ENCODE measurements at regions not wholly inside any gene's neighbourhood (a gene's known extent, or its start where the extent isn't known, plus 50 kb on each side); places are given as distances from the start of the nearest gene placed in this dataset.

DNA sequence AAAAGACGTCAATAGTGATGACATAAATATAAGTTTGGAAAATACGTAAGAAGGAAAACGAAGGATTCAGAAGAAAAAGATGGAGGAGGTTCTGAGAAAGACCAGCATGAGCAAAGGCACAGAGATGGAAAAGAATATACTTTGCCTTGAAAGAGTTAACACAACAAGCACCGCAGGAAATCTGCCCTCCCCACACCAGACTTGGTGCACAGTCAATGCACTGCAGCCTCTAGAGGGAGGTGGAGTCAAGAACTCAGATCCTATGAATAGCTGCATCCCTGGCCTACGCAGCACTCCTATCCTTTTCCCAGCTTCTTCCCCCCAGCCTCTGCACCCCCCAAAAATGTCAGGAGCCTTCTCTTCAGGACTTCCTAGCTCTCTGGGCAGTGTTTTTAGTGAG, 1370.6 kb upstream of the LRRTM3 start:
- ChIA-PET CTCF (interaction anchor here (0.7 to 1.5 kb wide), 2 partner anchors 15 to 504 kb away, joined by 3 to 6 read pairs; no protein-coding TSS in a partner anchor), POLR2A (no interaction called here)
- TF ChIP-seq ZNF707 (tag by site-specific recombination; IDR thresholded peaks at IDR 0.05): no peak
- TF ChIP-seq ZNF169 (tag by site-specific recombination; IDR thresholded peaks at IDR 0.05): no peak
- TF ChIP-seq ZNF239 (tag by site-specific recombination; IDR thresholded peaks at IDR 0.05): no peak
- TF ChIP-seq, protein P1, sequence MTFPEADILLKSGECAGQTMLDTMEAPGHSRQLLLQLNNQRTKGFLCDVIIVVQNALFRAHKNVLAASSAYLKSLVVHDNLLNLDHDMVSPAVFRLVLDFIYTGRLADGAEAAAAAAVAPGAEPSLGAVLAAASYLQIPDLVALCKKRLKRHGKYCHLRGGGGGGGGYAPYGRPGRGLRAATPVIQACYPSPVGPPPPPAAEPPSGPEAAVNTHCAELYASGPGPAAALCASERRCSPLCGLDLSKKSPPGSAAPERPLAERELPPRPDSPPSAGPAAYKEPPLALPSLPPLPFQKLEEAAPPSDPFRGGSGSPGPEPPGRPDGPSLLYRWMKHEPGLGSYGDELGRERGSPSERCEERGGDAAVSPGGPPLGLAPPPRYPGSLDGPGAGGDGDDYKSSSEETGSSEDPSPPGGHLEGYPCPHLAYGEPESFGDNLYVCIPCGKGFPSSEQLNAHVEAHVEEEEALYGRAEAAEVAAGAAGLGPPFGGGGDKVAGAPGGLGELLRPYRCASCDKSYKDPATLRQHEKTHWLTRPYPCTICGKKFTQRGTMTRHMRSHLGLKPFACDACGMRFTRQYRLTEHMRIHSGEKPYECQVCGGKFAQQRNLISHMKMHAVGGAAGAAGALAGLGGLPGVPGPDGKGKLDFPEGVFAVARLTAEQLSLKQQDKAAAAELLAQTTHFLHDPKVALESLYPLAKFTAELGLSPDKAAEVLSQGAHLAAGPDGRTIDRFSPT (tag by site-specific recombination; IDR thresholded peaks at IDR 0.05): no peak
- TF ChIP-seq ZNF747 (tag by site-specific recombination; IDR thresholded peaks at IDR 0.05): no peak

GRCh38 chr10:65556006-65556405, 1369.8 kb upstream of the LRRTM3 start:
- Histone ChIP-seq H3K4me1 (ENCODE audit: control insufficient read depth, insufficient read depth, low read length) (no peaks in the 10 kb centered on the region), H3K36me3 (ENCODE audit: control insufficient read depth in 2 of 2, insufficient read depth in 1 of 2, low read length in 2 of 2) (no peaks in the 10 kb centered on the region), H3K4me3 (ENCODE audit: low read depth, low read length) (no peak overlapping the region), H3K27ac (ENCODE audit: extremely low read depth, low read depth, low read length) (no peak overlapping the region), H3K9me3 (ENCODE audit: control insufficient read depth, insufficient read depth, low read depth, low read length) (no peaks in the 10 kb centered on the region)
- CTCF ChIA-PET: interaction anchor here (0.7 kb wide), 1 partner anchor 503 kb away, joined by 6 read pairs; no protein-coding TSS in a partner anchor
- TF ChIP-seq KLF8 (tag by site-specific recombination; IDR thresholded peaks at IDR 0.05): no peak
- TF ChIP-seq ZNF202 (tag by site-specific recombination; IDR thresholded peaks at IDR 0.05; ENCODE audit: borderline replicate concordance): no peak
- TF ChIP-seq ZNF510 (tag by site-specific recombination; IDR thresholded peaks at IDR 0.05; ENCODE audit: insufficient replicate concordance): no peak
- no peak for TF ChIP-seq ZNF610 (tag by site-specific recombination; IDR thresholded peaks at IDR 0.05; ENCODE audit: borderline replicate concordance)
- TF ChIP-seq ZNF140 (tag by site-specific recombination; IDR thresholded peaks at IDR 0.05): no peak
- TF ChIP-seq ZNF626 (tag by site-specific recombination; IDR thresholded peaks at IDR 0.05): no peak
- no peak for TF ChIP-seq ZNF23 (tag by site-specific recombination; IDR thresholded peaks at IDR 0.05; ENCODE audit: borderline replicate concordance)
- TF ChIP-seq, protein P2, sequence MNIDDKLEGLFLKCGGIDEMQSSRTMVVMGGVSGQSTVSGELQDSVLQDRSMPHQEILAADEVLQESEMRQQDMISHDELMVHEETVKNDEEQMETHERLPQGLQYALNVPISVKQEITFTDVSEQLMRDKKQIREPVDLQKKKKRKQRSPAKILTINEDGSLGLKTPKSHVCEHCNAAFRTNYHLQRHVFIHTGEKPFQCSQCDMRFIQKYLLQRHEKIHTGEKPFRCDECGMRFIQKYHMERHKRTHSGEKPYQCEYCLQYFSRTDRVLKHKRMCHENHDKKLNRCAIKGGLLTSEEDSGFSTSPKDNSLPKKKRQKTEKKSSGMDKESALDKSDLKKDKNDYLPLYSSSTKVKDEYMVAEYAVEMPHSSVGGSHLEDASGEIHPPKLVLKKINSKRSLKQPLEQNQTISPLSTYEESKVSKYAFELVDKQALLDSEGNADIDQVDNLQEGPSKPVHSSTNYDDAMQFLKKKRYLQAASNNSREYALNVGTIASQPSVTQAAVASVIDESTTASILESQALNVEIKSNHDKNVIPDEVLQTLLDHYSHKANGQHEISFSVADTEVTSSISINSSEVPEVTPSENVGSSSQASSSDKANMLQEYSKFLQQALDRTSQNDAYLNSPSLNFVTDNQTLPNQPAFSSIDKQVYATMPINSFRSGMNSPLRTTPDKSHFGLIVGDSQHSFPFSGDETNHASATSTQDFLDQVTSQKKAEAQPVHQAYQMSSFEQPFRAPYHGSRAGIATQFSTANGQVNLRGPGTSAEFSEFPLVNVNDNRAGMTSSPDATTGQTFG (tag by site-specific recombination; IDR thresholded peaks at IDR 0.05; ENCODE audit: borderline replicate concordance): no peak
- POLR2A ChIA-PET: no interaction called here

More for the DNA sequence above, 1370.6 kb upstream of the LRRTM3 start:
- Histone ChIP-seq H3K9me3 (ENCODE audit: control insufficient read depth, insufficient read depth, low read depth, low read length) (no peaks in the 10 kb centered on the region), H3K36me3 (ENCODE audit: control insufficient read depth in 2 of 2, insufficient read depth in 1 of 2, low read length in 2 of 2) (no peaks in the 10 kb centered on the region), H3K27ac (ENCODE audit: extremely low read depth, low read depth, low read length) (no peak overlapping the region), H3K4me3 (ENCODE audit: low read depth, low read length) (no peak overlapping the region), H3K4me1 (ENCODE audit: control insufficient read depth, insufficient read depth, low read length) (no peaks in the 10 kb centered on the region)

- no peak overlapping the region for H3K27ac ChIP-seq (ENCODE audit: extremely low read depth, low read depth, low read length)
- H3K36me3 ChIP-seq (ENCODE audit: control insufficient read depth in 2 of 2, insufficient read depth in 1 of 2, low read length in 2 of 2): no peaks in the 10 kb centered on the region
- CTCF ChIA-PET: interaction anchor here (0.7 kb wide), 1 partner anchor 386 kb away, joined by 6 read pairs; no protein-coding TSS in a partner anchor
- POLR2A ChIA-PET: no interaction called here
- H3K9me3 ChIP-seq (ENCODE audit: control insufficient read depth, insufficient read depth, low read depth, low read length): no peaks in the 10 kb centered on the region
- H3K4me1 ChIP-seq (ENCODE audit: control insufficient read depth, insufficient read depth, low read length): no peaks in the 10 kb centered on the region
- H3K4me3 ChIP-seq (ENCODE audit: low read depth, low read length): no peak overlapping the region
- TF ChIP-seq ZSCAN30 (tag by site-specific recombination; IDR thresholded peaks at IDR 0.05): no peak
- no peak for TF ChIP-seq GLI4 (tag by site-specific recombination; IDR thresholded peaks at IDR 0.05)
- no peak for TF ChIP-seq ZNF157 (tag by site-specific recombination; IDR thresholded peaks at IDR 0.05)
- no peak for TF ChIP-seq ZNF169 (tag by site-specific recombination; IDR thresholded peaks at IDR 0.05)
- no peak for TF ChIP-seq ZNF37A (tag by site-specific recombination; IDR thresholded peaks at IDR 0.05)
- no peak for TF ChIP-seq YY2 (tag by site-specific recombination; IDR thresholded peaks at IDR 0.05)
- no peak for TF ChIP-seq ZNF600 (tag by site-specific recombination; IDR thresholded peaks at IDR 0.05)
- no peak for TF ChIP-seq SCRT2 (tag by site-specific recombination; IDR thresholded peaks at IDR 0.05)
- TF ChIP-seq IKZF3 (tag by site-specific recombination; IDR thresholded peaks at IDR 0.05): no peak
- TF ChIP-seq ZNF394 (tag by site-specific recombination; IDR thresholded peaks at IDR 0.05; ENCODE audit: borderline replicate concordance): no peak
- TF ChIP-seq MYNN (tag by site-specific recombination; IDR thresholded peaks at IDR 0.05; ENCODE audit: borderline replicate concordance): no peak
- TF ChIP-seq ZNF274 (IDR thresholded peaks at IDR 0.05; ENCODE audit: low read length): no peak
- TF ChIP-seq ZNF274 (tag by site-specific recombination; IDR thresholded peaks at IDR 0.05; ENCODE audit: borderline replicate concordance): no peak
- TF ChIP-seq, protein P3, sequence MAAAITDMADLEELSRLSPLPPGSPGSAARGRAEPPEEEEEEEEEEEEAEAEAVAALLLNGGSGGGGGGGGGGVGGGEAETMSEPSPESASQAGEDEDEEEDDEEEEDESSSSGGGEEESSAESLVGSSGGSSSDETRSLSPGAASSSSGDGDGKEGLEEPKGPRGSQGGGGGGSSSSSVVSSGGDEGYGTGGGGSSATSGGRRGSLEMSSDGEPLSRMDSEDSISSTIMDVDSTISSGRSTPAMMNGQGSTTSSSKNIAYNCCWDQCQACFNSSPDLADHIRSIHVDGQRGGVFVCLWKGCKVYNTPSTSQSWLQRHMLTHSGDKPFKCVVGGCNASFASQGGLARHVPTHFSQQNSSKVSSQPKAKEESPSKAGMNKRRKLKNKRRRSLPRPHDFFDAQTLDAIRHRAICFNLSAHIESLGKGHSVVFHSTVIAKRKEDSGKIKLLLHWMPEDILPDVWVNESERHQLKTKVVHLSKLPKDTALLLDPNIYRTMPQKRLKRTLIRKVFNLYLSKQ (tag by site-specific recombination; IDR thresholded peaks at IDR 0.05; ENCODE audit: borderline replicate concordance): no peak
Measured at GRCh38 chr10:65559369-65559768, 1366.5 kb upstream of the LRRTM3 start.
